GM12875 (cell line): ENCODE measurements at regions not wholly inside any gene's neighbourhood (a gene's known extent, or its start where the extent isn't known, plus 50 kb on each side); places are given as distances from the start of the nearest gene placed in this dataset.

Experiments used
- H3K4me3 ChIP-seq: one replicate; pipeline ENCODE4 v1.5.1; 2011; ENCODE audit warnings: low read depth, low read length, control low read depth
- TF ChIP-seq, protein P1 (sequence below): IDR thresholded peaks from 2 replicates; pipeline ENCODE4 v1.5.1; 2011; ENCODE audit warnings: low read depth, mild to moderate bottlenecking, control low read depth, inconsistent platforms, low read length, moderate library complexity, borderline replicate concordance; ENCODE audit not compliant: insufficient read depth

DNA sequence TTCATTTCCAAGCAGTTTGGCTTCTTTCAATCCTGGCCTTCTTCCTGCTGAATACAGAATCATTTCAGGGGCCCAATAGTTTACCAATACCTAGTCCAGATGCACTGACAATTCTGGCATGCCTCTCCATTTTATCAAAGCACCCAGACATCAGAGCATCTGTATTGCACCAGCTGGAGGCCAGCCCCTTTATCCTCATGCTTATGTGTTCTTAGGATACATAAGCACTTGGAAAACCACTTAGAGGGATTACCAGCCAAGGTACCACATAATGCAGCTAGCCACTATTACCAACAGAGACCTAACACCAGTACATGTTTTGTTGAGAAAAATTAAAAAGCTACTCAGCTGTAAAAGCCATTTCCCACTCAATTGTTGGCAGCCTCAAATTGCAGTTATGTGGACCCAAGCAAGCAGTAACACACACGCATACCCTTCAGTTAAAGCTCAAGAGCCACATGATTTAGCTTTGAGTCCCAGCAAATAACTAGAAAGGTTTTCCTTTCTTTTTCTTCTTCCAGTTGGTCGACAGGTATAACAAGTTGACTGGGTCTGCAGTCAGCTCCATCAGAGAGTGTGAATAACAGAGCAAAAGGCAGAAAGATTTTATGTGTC, 263.8 kb downstream of the DIO2 start:
- H3K4me3 ChIP-seq = no peak overlapping the region
- TF ChIP-seq, protein P1, sequence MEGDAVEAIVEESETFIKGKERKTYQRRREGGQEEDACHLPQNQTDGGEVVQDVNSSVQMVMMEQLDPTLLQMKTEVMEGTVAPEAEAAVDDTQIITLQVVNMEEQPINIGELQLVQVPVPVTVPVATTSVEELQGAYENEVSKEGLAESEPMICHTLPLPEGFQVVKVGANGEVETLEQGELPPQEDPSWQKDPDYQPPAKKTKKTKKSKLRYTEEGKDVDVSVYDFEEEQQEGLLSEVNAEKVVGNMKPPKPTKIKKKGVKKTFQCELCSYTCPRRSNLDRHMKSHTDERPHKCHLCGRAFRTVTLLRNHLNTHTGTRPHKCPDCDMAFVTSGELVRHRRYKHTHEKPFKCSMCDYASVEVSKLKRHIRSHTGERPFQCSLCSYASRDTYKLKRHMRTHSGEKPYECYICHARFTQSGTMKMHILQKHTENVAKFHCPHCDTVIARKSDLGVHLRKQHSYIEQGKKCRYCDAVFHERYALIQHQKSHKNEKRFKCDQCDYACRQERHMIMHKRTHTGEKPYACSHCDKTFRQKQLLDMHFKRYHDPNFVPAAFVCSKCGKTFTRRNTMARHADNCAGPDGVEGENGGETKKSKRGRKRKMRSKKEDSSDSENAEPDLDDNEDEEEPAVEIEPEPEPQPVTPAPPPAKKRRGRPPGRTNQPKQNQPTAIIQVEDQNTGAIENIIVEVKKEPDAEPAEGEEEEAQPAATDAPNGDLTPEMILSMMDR = no peak

DNA sequence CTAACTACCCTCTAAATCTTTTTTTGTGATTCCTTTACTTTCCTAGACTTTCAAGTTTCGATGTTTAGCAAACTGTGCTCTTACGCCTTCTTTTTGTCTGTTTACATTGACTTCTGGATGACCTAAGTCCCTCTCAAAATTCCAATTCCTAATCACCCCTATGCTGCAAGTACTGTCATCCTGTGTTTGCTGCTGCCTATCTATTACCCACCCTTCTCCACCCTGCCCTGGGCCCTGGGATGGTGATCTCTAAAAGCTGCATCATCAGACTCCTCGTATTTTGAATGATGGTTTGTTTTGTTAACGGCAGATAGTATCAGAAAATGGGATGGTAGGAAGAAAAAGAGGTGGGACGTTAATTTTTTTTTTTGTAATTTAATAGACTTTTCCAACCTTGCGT, 272.1 kb downstream of the DIO2 start:
- H3K4me3 ChIP-seq = no peak overlapping the region
- TF ChIP-seq, protein P1 = no peak

DNA sequence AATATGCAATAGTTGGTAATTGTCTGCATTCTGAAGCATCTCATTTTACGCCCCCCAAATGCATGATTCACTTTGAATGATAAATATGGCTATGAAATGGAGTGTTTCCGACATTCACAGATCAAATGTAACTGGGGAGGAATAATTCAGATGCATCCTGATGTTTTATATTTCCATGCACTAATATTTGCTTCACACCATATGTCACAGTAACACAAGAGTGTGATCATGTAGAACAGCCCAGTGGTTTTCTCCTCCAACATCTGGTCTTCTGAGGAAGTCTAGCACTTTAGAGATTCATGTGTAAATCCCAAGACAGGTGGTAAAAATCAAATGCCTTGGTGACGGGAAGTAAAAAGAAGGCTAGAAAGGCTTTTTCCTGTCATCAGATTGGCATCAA, 273.1 kb downstream of the DIO2 start:
- no peak overlapping the region for H3K4me3 ChIP-seq
- TF ChIP-seq, protein P1 = no peak

DNA sequence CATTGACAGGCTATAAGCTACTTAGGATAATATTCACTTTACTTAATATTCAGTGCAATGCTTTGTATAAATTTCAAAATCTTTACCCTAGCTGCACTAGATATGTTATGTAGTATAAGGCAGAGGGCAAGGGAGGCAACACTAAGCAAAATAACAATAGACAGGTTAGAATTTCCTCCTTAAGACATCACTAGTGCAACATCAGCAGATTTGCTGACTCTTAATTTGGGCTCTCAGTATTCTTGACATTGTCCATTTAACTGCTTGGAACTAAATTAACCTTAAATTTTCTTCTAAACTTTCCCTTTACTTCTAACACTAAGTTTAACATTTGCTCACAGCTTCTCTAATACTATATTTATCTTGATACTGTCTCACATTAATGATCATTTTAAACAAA, 273.9 kb downstream of the DIO2 start:
- TF ChIP-seq, protein P1 = no peak
- no peak overlapping the region for H3K4me3 ChIP-seq

DNA sequence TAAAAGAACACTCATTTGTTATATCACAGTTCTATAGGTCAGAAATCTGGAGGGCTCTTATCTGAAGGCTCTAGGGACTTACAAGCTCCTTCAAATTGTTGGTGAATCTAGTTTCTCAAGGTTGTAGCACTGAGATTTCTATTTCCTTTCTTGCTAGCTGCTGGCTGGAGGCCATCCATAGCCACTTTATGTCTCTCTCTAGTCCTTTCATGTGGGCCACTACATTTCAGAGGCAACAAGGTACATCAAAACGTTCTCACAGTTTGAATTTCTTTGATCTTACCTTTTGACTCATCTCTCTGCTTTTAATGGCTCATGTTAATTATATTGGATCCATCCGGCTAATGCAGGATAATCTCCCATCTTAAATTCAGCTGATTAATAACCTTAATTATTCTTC, 286.8 kb downstream of the DIO2 start:
- H3K4me3 ChIP-seq = no peak overlapping the region
- TF ChIP-seq, protein P1 = no peak

DNA sequence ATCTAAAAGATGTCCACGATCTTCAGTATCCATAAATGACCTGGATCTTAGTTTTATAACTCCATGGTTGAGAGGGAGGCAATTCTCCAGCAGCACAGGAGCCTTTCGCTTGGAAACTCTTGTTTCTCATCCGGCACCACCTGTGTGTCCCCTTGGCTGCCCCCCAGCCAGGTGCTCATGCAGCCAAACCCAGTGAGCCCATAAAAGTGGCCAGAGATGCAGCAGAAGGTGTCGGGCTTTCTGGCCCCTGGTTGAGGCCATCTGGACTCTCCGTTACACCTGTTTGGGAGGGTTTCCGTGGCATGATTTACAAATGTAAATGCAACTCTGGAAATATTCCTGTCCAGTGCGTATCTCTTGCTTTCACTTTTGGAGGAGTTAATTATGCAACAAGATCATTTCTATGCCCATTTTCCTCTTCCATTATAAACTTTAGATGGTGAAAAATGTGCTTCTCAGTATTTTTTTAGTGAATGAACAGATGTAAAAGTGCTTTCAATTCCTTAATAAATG, 291.1 kb downstream of the DIO2 start:
- TF ChIP-seq, protein P1 = no peak
- no peak overlapping the region for H3K4me3 ChIP-seq
